ENCODE measurements at regions not wholly inside any gene's neighbourhood (a gene's known extent, or its start where the extent isn't known, plus 50 kb on each side); places are given as distances from the start of the nearest gene placed in this dataset.

- in situ Hi-C loops (cut with MboI; ENCODE audit: low pct_unique_long_range_greater_than_20kb, low sequenced_read_pairs, unreplicated experiment), result no loop called here
Measured at GRCh38 chr16:79825002-79825401, 224.5 kb upstream of the MAF start.

GRCh38 chr16:79823639-79824038 is 223.1 kb upstream of the MAF start:
- TF ChIP-seq, protein P1, sequence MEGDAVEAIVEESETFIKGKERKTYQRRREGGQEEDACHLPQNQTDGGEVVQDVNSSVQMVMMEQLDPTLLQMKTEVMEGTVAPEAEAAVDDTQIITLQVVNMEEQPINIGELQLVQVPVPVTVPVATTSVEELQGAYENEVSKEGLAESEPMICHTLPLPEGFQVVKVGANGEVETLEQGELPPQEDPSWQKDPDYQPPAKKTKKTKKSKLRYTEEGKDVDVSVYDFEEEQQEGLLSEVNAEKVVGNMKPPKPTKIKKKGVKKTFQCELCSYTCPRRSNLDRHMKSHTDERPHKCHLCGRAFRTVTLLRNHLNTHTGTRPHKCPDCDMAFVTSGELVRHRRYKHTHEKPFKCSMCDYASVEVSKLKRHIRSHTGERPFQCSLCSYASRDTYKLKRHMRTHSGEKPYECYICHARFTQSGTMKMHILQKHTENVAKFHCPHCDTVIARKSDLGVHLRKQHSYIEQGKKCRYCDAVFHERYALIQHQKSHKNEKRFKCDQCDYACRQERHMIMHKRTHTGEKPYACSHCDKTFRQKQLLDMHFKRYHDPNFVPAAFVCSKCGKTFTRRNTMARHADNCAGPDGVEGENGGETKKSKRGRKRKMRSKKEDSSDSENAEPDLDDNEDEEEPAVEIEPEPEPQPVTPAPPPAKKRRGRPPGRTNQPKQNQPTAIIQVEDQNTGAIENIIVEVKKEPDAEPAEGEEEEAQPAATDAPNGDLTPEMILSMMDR (IDR thresholded peaks at IDR 0.05; ENCODE audit: extremely low read depth, insufficient read depth, missing control alignments), result no peak
- in situ Hi-C loops (cut with MboI; ENCODE audit: low pct_unique_long_range_greater_than_20kb, low sequenced_read_pairs, unreplicated experiment), result no loop called here
- DNase-seq (ENCODE audit: low spot score), result no peak

More at GRCh38 chr16:79825002-79825401, 224.5 kb upstream of the MAF start:
- no peak for DNase-seq (ENCODE audit: low spot score)
- TF ChIP-seq, protein P1 (IDR thresholded peaks at IDR 0.05; ENCODE audit: extremely low read depth, insufficient read depth, missing control alignments), result no peak

DNA sequence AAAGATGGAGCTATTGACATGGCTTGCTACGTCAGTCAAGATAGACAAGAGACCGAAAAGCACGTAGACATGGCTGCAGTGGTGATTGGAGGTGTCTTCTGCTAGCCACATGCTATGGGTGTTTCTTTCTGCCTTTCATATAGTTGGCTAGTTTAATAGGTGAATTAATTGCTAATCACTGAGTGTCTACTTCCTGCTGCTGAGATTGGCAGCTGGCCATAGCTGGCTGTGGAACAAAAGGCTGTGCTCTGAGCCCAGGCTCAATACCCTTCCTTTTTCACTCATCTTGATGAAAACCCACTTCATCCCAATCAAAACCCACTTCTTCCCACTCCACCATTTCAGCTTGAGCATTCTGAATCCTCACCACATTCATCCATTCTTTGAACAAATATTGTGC is 221.4 kb upstream of the MAF start:
- TF ChIP-seq, protein P1 (IDR thresholded peaks at IDR 0.05; ENCODE audit: extremely low read depth, insufficient read depth, missing control alignments), result no peak
- no peak for DNase-seq (ENCODE audit: low spot score)
- in situ Hi-C loops (cut with MboI; ENCODE audit: low pct_unique_long_range_greater_than_20kb, low sequenced_read_pairs, unreplicated experiment), result no loop called here

DNA sequence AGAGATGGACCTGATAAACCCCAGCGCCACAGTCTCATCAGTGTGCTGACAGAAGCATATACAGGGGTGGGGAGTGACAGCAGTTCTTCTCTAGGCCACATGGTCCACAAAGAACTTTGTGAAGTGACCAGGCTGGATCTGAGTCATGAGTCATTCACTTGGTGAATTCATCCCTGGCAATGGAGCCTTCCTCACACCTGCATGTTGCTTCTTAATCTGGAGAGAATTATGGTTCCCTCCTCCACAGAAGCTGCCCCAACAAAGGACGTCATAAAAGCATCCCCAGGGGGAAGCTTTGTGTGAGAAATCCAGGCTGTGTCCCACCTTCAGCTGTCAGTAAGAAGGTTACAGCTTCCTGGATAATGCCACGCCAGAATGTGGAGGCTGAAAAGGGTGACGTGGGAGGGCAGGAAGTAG is 215.6 kb upstream of the MAF start:
- in situ Hi-C loops (cut with MboI; ENCODE audit: low pct_unique_long_range_greater_than_20kb, low sequenced_read_pairs, unreplicated experiment), result no loop called here
- TF ChIP-seq, protein P1 (IDR thresholded peaks at IDR 0.05; ENCODE audit: extremely low read depth, insufficient read depth, missing control alignments), result no peak
- no peak for DNase-seq (ENCODE audit: low spot score)

- DNase-seq (ENCODE audit: low spot score), result no peak
- TF ChIP-seq, protein P1 (IDR thresholded peaks at IDR 0.05; ENCODE audit: extremely low read depth, insufficient read depth, missing control alignments), result no peak
- in situ Hi-C loops (cut with MboI; ENCODE audit: low pct_unique_long_range_greater_than_20kb, low sequenced_read_pairs, unreplicated experiment), result no loop called here
Measured at GRCh38 chr16:79815049-79815448, 214.5 kb upstream of the MAF start.

DNA sequence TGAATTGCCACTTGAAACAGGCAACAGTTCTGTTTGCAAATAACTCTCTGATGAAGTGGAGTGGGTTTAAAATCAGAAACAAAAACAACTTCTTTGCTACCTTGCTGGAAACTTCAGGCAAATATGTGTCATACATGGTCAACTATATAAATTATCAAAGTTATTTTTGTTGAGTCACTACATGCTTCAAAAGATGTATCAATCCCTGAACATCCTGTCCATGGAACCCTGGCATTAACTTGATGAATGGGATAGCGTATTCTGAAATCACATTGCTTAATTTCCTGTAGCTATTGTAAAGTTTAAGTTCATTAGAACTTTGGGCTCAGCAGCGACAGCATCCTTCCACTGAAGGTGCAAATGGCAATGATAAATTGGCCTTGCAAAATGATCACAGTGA is 213.6 kb upstream of the MAF start:
- in situ Hi-C loops (cut with MboI; ENCODE audit: low pct_unique_long_range_greater_than_20kb, low sequenced_read_pairs, unreplicated experiment), result no loop called here
- TF ChIP-seq, protein P1 (IDR thresholded peaks at IDR 0.05; ENCODE audit: extremely low read depth, insufficient read depth, missing control alignments), result no peak
- DNase-seq (ENCODE audit: low spot score), result no peak

DNA sequence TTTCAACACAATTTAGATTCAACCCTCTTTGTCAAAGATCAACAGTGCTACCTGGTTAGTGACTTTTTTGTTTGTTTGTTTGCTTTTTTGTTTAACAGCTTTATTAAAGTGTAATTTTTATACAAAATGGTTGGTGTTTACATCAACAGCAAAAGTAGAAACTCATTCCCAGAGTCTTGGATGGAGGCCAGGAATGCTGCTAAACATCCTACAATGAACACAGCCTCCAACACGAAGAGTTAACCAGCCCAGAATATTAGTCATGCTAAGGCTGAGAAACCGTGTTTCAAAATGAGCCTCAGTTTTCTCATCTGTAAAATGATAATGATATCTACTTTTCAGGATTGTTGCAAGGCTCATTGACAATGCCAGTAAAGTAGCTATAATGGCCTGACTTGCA is 211.0 kb upstream of the MAF start:
- in situ Hi-C loops (cut with MboI; ENCODE audit: low pct_unique_long_range_greater_than_20kb, low sequenced_read_pairs, unreplicated experiment), result no loop called here
- DNase-seq (ENCODE audit: low spot score), result no peak
- TF ChIP-seq, protein P1 (IDR thresholded peaks at IDR 0.05; ENCODE audit: extremely low read depth, insufficient read depth, missing control alignments), result no peak

All from GM13977 (cell line).